GM19025 (cell line): ENCODE measurements at regions not wholly inside any gene's neighbourhood (a gene's known extent, or its start where the extent isn't known, plus 50 kb on each side); places are given as distances from the start of the nearest gene placed in this dataset.

Source experiments
- ATAC-seq: cut with Tn5 transposase; IDR thresholded peaks from one replicate; pipeline ENCODE4 v1.9.1; 2021; ENCODE audit warnings: mild to moderate bottlenecking, low read depth, moderate library complexity; ENCODE audit not compliant: unreplicated experiment

DNA sequence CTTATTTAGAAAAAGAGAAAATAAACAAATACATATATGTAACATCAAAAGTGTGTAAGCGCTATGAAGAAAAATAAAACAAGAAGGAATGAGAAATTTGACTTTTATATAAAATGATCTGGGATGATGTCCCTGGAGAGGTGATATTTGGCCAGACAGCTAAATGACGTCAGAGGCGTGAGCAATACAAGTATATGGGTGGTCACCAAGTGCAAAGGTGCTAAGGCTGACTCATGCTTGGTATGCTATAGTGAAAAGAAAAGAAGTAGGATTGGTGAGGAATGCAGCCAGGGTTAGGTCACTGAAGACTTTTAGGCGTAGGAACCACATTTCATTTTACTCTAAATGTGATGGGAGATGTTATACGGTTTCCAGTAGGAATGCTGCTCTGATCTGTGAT, 1049.1 kb upstream of the TENM3 start:
- no peak for ATAC-seq

DNA sequence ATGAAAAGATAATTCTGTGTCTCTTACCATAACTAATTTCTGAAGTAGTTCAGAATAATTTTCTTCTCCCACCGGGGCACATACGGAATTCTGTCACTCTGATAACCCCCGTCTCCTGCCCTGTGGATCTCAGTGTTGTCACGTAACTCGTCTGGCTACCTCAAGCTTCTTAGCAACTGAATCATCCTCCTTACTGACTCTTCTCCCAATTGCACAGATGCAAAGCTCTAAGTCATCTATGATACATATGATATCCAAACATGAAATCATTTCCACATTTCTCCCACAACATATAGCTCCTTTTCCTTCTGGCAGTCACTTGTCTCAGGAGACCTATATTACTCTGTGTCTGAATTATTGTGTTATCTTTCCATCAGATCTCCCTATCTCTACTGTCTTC, 1043.1 kb upstream of the TENM3 start:
- no peak for ATAC-seq

DNA sequence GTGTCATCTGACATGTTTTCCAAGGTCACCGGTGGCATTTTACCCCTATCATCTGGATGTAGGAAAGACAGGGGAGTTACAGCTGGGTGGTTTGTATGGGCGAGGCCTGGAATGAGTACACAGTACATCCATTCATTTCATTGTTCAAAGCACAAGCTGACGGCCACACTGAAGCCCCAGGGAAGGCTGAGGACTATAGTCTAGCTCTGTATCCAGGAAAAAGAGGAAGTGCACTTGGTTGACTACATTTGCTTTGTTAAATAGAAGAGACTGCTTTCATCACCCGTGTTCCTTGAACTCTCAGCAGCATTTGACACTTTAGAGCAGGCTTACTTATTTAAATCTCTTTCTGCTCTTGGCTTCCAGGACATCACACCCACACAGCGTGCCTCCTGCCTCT, 1041.0 kb upstream of the TENM3 start:
- ATAC-seq: no peak

DNA sequence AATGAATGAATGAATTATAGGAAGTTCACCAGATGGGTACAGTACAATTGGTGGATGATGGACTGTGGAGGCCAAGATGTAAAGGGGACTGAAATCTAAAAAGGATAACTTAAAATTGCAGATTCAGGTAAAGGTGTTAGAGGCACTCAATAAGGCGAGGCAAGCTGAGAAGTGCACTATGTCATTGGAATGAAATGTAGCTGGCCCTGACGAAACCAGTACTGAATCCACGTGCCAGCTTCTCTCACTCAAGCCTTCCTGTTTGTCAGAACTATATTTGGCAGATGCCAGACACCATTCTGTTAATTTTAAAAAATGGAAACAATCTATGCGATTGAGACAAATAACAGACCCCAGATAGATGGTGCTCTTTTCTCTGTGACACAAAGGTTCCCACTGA, 1039.1 kb upstream of the TENM3 start:
- no peak for ATAC-seq

DNA sequence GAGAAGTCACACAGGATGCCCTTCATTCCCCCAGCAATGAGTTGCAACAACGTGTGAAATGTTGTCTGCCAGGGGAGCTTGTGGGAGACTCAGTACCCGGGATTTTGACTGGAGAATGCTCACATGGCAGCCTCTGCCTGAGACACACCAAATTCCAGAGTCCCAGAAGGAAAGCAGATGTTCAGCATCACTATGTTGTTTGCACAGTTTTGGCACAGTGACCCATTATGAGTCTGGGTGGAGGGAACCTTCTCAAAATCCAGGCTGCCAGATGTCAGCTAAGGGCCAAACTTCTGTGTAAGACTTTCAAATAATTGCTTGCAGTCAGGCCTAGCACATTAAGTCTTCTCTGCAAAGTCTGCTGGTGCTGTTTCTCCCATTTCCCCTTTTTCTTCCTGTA, 1029.7 kb upstream of the TENM3 start:
- no peak for ATAC-seq

DNA sequence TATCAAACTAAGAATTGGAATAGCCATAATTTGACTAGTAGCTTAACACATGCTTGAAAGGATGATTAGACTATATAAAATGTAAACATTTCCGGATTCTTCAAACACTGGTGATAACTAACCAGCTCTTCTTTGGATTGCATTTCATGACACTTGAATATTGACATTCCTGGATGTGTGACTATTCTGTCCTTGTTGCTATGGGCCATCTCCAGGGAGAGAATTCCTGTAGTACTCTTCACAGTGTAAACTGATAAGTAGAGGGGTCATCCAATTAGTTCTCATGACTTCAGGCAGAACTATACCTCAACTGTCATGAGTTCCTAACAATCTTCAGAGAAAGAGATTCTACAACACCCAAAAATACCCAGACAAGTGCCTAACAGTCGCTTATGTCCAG, 1026.7 kb upstream of the TENM3 start:
- ATAC-seq: no peak

DNA sequence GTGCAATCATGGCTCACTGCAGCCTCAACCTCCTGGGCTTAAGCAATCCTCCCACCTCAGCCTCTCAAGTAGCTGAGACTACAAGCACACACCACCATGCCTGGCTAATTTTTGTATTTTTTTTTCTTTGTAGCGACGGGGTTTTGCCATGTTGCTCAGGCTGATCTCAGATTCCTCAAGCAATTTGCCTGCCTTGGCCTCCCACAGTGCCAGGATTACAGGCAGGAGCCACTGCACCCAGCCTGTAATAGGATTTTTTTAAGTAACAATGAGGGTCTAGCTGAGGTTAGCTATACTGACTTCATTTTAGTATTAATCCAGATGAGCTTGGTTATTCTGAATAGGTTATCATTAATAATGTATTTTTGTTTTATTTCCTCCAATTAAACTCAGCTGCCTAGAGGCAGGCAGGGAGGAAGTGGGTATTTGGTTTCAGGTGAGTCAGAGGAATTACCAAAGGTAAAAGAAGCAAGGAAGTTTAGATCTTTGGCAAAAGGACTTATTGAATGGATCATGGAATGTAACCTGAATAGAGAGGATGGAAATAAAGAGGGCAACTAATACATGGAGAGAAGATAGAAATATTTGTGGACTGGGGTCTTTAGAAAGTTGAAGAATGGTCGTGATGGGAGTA, 1023.3 kb upstream of the TENM3 start:
- no peak for ATAC-seq

DNA sequence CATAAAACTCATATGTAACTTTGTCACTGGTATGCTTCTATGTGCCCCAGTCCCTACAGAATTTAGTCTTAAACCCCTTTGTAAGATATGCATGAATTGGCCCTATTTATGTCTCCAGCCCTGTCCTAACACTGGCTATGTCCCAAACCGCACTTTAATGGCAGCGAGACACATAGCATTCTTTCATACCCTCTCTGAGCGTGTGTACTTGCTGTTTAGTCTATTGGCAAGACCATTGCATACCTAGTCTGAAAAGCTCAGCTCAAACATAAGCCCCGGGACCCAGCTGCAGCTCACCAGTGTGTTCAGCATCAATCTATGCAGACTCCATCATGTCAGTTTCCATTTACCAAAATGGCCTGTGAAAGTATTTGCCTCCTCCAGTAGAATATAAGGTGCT, 1018.4 kb upstream of the TENM3 start:
- ATAC-seq: no peak

DNA sequence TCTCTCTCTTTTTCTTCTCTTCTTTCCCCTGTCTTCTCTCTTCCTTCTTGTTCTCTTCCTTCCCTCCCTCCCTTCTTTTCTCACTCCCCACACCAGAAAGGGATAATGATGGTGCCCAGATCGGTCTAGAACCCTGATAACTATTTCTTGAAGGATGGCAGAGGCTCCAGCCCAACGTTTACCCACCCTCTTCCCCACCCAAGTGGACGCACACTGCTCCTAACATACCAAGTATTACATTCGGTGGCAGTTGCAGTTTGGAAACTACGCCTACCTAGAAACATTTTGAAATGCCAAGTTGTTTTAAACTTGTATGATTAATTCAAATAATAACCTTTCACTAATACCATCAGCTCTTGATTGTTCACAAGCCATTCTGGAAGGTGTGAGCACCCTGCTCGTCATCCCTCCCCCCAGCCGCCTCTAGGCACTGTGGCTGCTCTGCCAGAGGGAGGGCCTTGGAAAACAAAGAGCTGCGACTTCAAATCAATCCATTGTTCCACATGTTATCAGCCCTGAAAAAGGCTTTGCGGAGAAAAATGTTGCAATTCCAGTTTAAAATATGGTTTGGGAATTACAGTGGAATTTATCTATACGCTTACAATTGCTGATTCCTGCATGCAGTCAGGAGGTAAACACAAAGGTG, 1017.5 kb upstream of the TENM3 start:
- no peak for ATAC-seq

DNA sequence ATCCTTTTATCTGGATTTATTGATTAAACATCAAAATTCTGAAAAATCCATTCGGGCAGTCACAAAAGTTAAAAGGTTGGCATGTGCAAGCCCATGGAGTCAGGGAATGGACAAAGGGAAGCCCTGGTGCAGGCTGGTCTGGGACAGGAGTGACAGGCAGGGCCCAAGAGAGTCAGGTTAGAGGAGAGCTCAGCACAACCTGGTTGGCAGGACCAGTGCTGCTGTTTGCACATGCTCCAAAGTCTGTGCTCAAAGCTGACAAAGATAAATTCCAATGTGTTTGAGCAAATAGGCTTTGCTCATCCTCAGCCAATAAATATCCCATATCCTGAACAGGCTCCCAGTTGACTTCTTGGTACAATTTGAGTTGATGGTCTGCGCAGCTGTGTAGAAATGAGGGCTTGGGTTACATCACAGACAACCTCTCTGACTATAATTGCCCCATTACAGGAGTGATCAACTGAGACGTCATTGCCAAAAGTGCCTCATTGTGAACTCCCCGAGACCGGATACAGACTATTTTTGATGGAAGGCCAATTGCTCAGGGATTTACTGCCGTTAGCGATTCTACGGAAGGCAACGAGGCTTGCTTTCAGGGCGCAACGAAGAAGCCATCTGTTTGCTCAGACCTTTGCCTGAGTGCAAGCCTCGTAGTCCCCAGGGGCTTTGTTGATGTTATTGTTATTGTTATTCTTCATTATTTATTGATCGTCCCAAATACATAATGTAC, 1008.1 kb upstream of the TENM3 start:
- no peak for ATAC-seq

DNA sequence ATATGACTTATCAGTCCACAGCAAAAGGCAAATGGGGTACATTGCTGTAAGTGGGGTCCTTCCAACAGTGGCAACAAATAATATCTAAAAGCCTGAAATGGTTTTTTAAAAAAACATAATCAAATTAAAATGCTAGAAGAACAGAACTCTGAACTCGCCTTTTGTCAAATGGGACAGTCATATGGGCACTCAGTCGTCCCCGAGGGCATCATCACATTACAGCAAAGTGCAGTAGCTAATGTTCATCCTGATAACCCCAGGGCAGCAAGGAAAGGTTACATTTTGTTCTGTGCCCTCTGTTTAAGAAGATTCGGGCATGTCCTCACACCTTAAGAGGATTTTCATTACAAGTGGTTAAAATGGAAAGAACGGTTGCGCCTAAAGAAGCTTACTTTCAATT, 997.9 kb upstream of the TENM3 start:
- no peak for ATAC-seq

DNA sequence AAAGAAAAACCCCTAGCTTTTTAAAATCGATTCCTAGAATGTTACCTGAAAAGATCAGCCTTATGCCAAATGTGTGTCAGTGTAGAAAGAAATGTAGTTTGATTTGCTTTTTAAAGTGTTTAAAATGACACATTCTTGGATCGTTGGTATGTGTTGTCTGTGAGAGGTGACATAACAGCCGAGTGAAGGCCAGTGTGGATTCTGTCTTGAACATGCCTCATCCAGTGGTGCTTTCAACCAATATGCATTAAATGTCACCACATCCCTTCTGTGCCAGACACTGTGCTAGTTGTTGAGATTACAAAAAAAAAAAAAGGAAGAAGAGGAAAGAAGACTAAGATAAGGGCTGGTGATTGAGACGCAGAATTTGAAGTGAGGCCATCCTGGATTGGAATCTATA, 994.2 kb upstream of the TENM3 start:
- no peak for ATAC-seq

DNA sequence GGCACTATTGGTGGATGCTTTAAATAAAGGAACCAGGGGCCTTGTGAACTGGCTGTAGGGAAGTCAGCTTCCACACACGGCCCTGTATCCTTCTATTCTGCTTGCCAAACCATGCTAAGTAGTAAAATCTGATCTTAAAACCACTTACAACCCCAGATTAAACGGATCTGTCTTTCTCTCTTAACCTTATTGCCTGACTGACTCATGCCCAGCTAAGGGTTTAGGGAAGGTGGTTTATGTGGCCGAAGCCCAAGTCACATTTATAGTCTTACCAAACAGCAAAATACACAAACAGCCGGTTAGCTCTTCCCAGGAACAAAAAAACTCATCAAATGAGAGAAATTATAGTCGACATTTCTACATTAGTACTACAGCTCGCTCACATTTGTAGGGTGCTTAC, 988.4 kb upstream of the TENM3 start:
- no peak for ATAC-seq

DNA sequence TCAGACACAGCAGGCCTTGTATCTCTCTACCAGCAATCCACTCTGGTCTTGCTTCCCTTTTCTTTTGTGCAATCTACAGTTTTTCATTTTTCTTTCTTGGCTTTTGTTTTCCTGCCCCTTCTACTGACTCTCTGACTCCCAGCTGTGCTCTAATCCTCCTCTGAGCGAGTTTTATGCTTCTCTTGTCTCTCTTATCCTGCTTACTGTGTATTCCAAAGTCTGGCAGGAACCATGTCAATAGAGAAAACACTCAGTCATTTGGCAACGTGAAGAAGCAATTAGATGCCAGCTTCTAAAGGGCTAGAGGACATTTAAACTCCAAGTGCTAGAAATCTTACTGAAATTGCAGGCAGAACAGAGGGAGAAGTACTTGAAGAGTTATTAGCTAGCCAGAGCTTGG, 984.6 kb upstream of the TENM3 start:
- ATAC-seq: no peak

DNA sequence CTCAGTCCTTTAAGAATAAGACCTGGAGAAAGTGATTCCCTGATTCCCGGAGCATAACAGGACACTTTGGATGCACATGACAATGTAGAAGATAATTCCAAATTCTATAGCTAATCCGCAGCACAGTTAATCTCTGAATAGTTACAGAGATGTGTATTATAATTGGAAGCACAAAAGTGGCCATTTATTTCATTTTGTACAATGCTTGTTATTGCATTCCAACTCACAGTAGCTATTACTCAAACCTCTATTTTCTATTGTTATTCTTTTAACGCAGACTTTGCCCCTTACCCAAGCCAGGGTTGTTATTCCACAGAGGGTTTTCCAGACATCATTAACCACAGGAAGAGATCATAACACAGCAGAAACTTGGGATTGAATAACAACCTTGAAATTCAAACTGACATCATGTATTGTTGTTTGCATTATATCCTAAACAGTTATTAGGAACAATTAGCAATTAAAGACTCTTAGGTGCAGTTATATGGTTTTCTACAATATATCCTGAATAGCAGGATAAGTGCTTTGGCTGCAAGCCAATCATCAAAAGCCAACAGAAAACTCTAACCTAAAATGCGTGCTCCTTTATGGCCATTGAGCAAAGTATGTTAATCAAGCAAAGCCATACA, 984.0 kb upstream of the TENM3 start:
- no peak for ATAC-seq

DNA sequence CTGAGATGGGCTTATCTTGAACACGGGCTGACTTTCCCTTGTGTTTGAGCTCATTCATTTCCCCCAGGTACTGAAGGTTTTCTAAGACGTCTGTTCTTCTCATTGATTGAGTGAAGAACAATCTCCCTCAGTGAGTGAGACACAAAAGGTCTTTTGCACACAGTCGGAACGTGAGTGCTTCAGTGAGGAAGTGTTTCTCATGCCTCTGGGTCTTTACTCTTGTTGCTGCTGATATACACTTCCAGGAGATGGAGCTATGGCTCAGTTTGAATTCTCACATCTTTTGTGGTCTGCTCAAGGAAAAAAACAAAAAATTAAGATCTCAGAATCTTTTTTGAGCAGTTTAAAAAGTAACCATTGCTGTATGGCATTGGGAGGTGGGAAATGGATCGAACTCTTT, 981.9 kb upstream of the TENM3 start:
- ATAC-seq: no peak

DNA sequence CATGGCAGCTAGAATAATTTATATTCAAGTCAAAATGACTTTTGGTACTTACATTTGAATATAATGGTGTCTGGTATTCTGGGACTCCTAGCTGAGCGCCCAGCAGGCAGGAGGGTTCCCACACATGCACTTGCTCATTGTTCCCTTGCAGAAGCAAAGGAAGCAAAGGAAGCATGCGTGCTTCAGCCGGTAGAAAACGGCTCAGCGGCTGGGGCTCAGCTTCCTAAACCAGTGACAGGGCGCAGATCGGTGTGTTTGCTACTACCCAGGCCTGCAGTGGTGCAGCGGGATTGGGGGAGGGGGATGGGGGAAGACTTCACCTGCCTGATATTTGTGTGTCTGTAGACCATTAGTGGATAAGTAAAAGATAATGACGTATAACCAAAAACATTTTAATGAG, 978.3 kb upstream of the TENM3 start:
- ATAC-seq: no peak

DNA sequence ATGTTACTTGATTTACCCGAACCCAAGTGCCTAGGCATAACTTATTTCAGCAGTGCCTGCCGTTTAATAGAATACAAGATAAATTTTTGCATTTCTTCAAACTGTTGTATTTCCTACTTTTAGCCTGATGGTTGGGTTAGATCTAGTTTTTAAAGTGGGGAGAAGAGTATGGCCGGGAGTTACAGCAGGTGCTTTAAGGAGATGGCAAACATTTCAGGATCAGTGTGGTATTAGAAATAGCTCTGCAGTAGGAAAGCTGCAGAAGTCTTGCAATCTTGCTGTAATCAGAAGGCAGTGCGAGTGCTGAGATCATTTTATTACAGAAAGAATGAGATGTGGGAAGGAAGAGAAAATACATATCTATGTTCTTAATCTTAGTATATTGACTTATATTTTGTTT, 977.8 kb upstream of the TENM3 start:
- ATAC-seq: no peak

DNA sequence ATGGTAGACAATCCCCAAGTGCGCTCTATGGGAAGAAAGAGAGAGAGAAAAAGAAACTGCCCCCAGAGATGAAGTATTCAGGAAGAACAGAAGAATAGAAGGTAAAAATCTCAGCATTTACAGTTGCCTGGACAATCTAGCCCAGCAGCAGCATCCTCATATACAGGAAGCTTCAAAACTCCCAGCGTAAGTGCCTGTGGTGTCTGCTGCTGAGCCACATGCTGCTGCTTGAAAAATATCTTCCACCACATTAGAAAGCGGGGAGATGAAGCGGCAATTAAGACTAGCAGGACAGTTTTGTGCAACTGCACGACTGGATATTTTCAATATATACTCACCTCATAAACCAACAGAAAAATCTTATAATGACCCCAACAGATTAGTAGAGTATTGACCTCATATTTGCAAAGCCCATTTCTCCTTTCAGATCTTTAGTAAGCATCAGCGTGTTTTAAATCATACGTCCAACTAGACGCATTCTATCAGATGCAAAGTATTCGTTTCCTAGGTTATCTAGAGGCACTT, 972.0 kb upstream of the TENM3 start:
- ATAC-seq: no peak

DNA sequence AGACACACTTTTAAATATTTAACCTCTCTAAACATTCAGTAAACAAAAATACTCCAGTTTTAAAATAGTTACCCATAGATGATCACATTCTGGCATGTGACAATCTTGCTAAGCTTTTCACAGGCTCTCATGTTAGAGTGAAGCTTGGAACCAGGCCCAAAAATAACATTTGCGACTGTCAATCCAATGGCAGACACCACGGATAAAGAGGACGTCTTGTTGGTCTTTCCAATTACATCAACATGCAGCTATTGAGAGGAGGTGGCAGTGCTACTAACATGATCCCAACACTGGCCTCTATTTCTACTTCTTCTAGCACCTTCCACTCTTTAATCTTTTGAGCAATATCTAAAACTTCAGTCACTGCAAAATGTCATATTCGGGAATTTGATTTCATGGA, 970.8 kb upstream of the TENM3 start:
- ATAC-seq: no peak

DNA sequence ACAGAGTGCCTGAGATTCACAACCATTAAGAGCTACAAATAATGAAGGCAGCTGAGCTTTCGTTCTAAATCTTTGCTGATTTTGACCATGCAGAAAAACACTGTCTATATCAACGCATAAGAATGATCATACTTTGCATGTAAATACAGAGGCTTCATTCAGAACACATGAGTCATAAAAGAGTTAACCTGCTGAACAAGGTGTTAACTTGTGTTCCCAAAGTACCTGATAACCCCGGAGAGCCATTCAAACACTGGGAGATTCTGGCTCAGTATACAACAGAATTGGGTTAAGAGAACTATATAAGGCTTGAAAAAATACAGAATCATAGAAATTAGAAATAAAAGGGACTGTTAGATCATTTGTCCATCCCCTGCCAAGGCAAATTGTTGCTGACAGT, 964.3 kb upstream of the TENM3 start:
- ATAC-seq: no peak
